ENCODE measurements at regions not wholly inside any gene's neighbourhood (a gene's known extent, or its start where the extent isn't known, plus 50 kb on each side); places are given as distances from the start of the nearest gene placed in this dataset.

- H3K36me3 ChIP-seq (ENCODE audit: insufficient read depth), result no peaks in the 10 kb centered on the region
- no peaks in the 10 kb centered on the region for H3F3A ChIP-seq (replicated peaks; ENCODE audit: low read depth)
- H3K4me3 ChIP-seq, result no peak overlapping the region
- DNase-seq (ENCODE audit: low spot score), result peak; percentile 7
- H3K27ac ChIP-seq (ENCODE audit: low read depth), result no peak overlapping the region
- no peaks in the 10 kb centered on the region for H3K9me2 ChIP-seq (ENCODE audit: insufficient read depth)
- H4K20me1 ChIP-seq (replicated peaks; ENCODE audit: insufficient read depth), result no peaks in the 10 kb centered on the region
- ATAC-seq, result no peak
- TF ChIP-seq, protein P1, sequence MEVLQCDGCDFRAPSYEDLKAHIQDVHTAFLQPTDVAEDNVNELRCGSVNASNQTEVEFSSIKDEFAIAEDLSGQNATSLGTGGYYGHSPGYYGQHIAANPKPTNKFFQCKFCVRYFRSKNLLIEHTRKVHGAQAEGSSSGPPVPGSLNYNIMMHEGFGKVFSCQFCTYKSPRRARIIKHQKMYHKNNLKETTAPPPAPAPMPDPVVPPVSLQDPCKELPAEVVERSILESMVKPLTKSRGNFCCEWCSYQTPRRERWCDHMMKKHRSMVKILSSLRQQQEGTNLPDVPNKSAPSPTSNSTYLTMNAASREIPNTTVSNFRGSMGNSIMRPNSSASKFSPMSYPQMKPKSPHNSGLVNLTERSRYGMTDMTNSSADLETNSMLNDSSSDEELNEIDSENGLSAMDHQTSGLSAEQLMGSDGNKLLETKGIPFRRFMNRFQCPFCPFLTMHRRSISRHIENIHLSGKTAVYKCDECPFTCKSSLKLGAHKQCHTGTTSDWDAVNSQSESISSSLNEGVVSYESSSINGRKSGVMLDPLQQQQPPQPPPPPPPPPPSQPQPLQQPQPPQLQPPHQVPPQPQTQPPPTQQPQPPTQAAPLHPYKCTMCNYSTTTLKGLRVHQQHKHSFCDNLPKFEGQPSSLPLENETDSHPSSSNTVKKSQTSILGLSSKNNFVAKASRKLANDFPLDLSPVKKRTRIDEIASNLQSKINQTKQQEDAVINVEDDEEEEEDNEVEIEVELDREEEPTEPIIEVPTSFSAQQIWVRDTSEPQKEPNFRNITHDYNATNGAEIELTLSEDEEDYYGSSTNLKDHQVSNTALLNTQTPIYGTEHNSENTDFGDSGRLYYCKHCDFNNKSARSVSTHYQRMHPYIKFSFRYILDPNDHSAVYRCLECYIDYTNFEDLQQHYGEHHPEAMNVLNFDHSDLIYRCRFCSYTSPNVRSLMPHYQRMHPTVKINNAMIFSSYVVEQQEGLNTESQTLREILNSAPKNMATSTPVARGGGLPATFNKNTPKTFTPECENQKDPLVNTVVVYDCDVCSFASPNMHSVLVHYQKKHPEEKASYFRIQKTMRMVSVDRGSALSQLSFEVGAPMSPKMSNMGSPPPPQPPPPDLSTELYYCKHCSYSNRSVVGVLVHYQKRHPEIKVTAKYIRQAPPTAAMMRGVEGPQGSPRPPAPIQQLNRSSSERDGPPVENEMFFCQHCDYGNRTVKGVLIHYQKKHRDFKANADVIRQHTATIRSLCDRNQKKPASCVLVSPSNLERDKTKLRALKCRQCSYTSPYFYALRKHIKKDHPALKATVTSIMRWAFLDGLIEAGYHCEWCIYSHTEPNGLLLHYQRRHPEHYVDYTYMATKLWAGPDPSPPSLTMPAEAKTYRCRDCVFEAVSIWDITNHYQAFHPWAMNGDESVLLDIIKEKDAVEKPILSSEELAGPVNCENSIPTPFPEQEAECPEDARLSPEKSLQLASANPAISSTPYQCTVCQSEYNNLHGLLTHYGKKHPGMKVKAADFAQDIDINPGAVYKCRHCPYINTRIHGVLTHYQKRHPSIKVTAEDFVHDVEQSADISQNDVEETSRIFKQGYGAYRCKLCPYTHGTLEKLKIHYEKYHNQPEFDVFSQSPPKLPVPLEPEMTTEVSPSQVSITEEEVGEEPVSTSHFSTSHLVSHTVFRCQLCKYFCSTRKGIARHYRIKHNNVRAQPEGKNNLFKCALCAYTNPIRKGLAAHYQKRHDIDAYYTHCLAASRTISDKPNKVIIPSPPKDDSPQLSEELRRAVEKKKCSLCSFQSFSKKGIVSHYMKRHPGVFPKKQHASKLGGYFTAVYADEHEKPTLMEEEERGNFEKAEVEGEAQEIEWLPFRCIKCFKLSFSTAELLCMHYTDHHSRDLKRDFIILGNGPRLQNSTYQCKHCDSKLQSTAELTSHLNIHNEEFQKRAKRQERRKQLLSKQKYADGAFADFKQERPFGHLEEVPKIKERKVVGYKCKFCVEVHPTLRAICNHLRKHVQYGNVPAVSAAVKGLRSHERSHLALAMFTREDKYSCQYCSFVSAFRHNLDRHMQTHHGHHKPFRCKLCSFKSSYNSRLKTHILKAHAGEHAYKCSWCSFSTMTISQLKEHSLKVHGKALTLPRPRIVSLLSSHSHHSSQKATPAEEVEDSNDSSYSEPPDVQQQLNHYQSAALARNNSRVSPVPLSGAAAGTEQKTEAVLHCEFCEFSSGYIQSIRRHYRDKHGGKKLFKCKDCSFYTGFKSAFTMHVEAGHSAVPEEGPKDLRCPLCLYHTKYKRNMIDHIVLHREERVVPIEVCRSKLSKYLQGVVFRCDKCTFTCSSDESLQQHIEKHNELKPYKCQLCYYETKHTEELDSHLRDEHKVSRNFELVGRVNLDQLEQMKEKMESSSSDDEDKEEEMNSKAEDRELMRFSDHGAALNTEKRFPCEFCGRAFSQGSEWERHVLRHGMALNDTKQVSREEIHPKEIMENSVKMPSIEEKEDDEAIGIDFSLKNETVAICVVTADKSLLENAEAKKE (CRISPR knock-in tag; IDR thresholded peaks at IDR 0.05), result no peak
- no peak for TF ChIP-seq ZNF114 (CRISPR knock-in tag; IDR thresholded peaks at IDR 0.05)
- TF ChIP-seq STAT1 (IDR thresholded peaks at IDR 0.05; ENCODE audit: unreplicated experiment), result no peak
- no peak for TF ChIP-seq ETS1 (IDR thresholded peaks at IDR 0.05)
- no peak for TF ChIP-seq JUNB (IDR thresholded peaks at IDR 0.05; ENCODE audit: unreplicated experiment)
- TF ChIP-seq CREB1 (CRISPR knock-in tag; IDR thresholded peaks at IDR 0.05; ENCODE audit: low read depth), result no peak
- TF ChIP-seq EZH2 (IDR thresholded peaks at IDR 0.05; ENCODE audit: low read depth, unreplicated experiment), result no peak
- TF ChIP-seq EZH2phosphoT487 (IDR thresholded peaks at IDR 0.05; ENCODE audit: unreplicated experiment), result no peak
- TF ChIP-seq POLR2AphosphoS5 (IDR thresholded peaks at IDR 0.05; ENCODE audit: low read depth), result no peak
- no peak for TF ChIP-seq NANOG (IDR thresholded peaks at IDR 0.05; ENCODE audit: borderline replicate concordance)
- no peak for TF ChIP-seq ZNF331 (CRISPR knock-in tag; IDR thresholded peaks at IDR 0.05; ENCODE audit: low read depth)
- TF ChIP-seq, protein P2, sequence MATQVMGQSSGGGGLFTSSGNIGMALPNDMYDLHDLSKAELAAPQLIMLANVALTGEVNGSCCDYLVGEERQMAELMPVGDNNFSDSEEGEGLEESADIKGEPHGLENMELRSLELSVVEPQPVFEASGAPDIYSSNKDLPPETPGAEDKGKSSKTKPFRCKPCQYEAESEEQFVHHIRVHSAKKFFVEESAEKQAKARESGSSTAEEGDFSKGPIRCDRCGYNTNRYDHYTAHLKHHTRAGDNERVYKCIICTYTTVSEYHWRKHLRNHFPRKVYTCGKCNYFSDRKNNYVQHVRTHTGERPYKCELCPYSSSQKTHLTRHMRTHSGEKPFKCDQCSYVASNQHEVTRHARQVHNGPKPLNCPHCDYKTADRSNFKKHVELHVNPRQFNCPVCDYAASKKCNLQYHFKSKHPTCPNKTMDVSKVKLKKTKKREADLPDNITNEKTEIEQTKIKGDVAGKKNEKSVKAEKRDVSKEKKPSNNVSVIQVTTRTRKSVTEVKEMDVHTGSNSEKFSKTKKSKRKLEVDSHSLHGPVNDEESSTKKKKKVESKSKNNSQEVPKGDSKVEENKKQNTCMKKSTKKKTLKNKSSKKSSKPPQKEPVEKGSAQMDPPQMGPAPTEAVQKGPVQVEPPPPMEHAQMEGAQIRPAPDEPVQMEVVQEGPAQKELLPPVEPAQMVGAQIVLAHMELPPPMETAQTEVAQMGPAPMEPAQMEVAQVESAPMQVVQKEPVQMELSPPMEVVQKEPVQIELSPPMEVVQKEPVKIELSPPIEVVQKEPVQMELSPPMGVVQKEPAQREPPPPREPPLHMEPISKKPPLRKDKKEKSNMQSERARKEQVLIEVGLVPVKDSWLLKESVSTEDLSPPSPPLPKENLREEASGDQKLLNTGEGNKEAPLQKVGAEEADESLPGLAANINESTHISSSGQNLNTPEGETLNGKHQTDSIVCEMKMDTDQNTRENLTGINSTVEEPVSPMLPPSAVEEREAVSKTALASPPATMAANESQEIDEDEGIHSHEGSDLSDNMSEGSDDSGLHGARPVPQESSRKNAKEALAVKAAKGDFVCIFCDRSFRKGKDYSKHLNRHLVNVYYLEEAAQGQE (IDR thresholded peaks at IDR 0.05; ENCODE audit: unreplicated experiment), result no peak
- no peak for TF ChIP-seq CTCF (conservative IDR thresholded peaks at IDR 0.05; ENCODE audit: low read depth in 2 of 2)
- no peak overlapping the region for H3K27ac Mint-ChIP-seq
- no peaks in the 10 kb centered on the region for H3K79me2 ChIP-seq (replicated peaks; ENCODE audit: insufficient read depth)
- no peak overlapping the region for H3K4me2 ChIP-seq
- H3K36me3 Mint-ChIP-seq (ENCODE audit: low read depth), result no peaks in the 10 kb centered on the region
- H3K27me3 ChIP-seq (ENCODE audit: insufficient read depth), result no peaks in the 10 kb centered on the region
- peaks cover 8% of the 10 kb centered on the region; the same call in 2 of the 3 replicates for H3K4me1 Mint-ChIP-seq
- H3K9me3 Mint-ChIP-seq, result peaks cover 7% of the 10 kb centered on the region; the same call in 2 of the 3 replicates
- H3K4me1 ChIP-seq (ENCODE audit: insufficient read depth), result peaks cover 10% of the 10 kb centered on the region; the same call in 1 of the 2 replicates
- H2AFZ ChIP-seq, result no peak overlapping the region
- H3K27me3 Mint-ChIP-seq (ENCODE audit: insufficient read depth, low read depth, poor library complexity), result no peaks in the 10 kb centered on the region
- H3K4me3 Mint-ChIP-seq, result no peak overlapping the region
These were observed 240.1 kb downstream of the ALG10B start for GRCh38 chr12:38556647-38557046.

All from GM23338 (cell line).